GM12892 (cell line): ENCODE measurements at regions not wholly inside any gene's neighbourhood (a gene's known extent, or its start where the extent isn't known, plus 50 kb on each side); places are given as distances from the start of the nearest gene placed in this dataset.

ENCODE experiments used
- POLR2A ChIP-seq: IDR thresholded peaks from 2 replicates; pipeline ENCODE4 v1.6.1; 2011; ENCODE audit warnings: low read depth, low read length, control low read depth
- POLR2AphosphoS5 ChIP-seq: IDR thresholded peaks from 2 replicates; pipeline ENCODE4 v1.6.1; 2011; ENCODE audit warnings: low read depth, low read length, control low read depth
- TAF1 ChIP-seq: IDR thresholded peaks from 2 replicates; pipeline ENCODE4 v1.6.1; 2011; ENCODE audit warnings: low read depth, mild to moderate bottlenecking, control low read depth, low read length, borderline replicate concordance

GRCh38 chr13:39232401-39232980, 194.2 kb downstream of the NHLRC3 start:
- TF ChIP-seq POLR2A, result no peak
- TF ChIP-seq POLR2AphosphoS5, result no peak
- TF ChIP-seq TAF1, result no peak
